Activated T-helper 1 cell treated with anti-CD3 and anti-CD28 coated beads, Interleukin-12 subunit alpha, Interleukin-12 subunit beta, Interleukin-2, Interleukin-4 antibody, amounts not matched to agents 30 ng/mL and 10 ng/mL and 1 ng/mL, durations not matched to agents 14 hours and 24 hours and 36 hours (primary cell): ENCODE measurements at regions not wholly inside any gene's neighbourhood (a gene's known extent, or its start where the extent isn't known, plus 50 kb on each side); places are given as distances from the start of the nearest gene placed in this dataset.
"Not testable (repeated sequence)": the region's sequence is repeated elsewhere in the genome, so short reads cannot be mapped to it uniquely, and the experiment has no call there.

ENCODE experiments used
- DNase-seq: peaks from one replicate; pipeline ENCODE4 v3.0.0; 2021; ENCODE audit warnings: low spot score
- H3K27ac Mint-ChIP-seq: one replicate; pipeline ENCODE4 v1.8.0; 2021; ENCODE audit warnings: mild to moderate bottlenecking, mixed read lengths
- H3K27me3 Mint-ChIP-seq: one replicate; pipeline ENCODE4 v1.8.0; 2022; ENCODE audit warnings: mild to moderate bottlenecking, moderate library complexity, mixed read lengths; ENCODE audit not compliant: insufficient read depth
- H3K36me3 Mint-ChIP-seq: one replicate; pipeline ENCODE4 v1.8.0; 2021; ENCODE audit warnings: low read depth, mixed read lengths
- H3K4me1 Mint-ChIP-seq: one replicate; pipeline ENCODE4 v1.8.0; 2021; ENCODE audit warnings: low read depth, mixed read lengths
- H3K4me3 Mint-ChIP-seq: one replicate; pipeline ENCODE4 v1.8.0; 2021; ENCODE audit warnings: mild to moderate bottlenecking, moderate library complexity, mixed read lengths
- H3K9me3 Mint-ChIP-seq: one replicate; pipeline ENCODE4 v1.8.0; 2021; ENCODE audit warnings: mixed read lengths
- intact Hi-C: fragments of 100-400 bp; cut with micrococcal nuclease; formaldehyde crosslinking; loops from one replicate; pipeline ENCODE4 v1.15.1; 2024

DNA sequence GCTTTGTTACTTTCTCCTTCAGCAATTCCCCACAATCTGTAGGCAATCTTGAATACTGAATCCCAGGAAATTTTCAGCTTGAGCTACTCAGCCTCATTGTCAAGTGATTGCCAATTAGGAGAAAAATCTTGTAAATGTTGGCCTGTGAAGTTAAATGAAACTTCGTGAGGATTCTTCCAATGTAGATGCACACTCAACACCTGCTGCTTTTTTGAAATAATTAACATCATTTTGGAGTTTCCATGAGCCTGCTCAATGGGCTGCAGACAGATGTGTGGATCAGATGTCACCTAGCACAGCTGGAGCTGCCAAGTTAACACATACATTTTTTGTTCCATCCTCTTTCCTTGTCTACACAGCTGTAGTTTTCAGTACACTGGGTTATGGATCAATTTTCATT lies 645.6 kb upstream of the LUZP2 start:
- H3K9me3 Mint-ChIP-seq = no peaks in the 10 kb centered on the region
- no peak overlapping the region for H3K27ac Mint-ChIP-seq

DNA sequence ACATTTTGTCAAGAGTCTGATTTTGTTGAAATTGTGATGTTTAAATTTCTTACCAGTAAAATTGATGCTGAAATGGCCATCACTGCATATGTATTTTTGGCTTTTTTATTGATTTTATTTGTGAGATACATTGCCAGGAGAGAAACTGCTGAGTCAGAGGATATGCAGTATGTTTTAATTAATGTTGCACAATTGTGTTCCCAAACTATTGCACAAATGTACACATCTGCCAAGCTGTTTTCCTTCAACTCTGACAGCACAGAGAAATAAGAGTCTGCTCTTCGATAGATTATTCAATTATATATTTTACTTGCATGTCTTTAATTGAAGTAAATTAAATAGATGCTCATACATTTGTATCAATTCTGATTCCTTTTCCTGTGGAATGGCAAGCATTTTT lies 640.2 kb upstream of the LUZP2 start:
- Mint-ChIP-seq H3K4me1 (no peaks in the 10 kb centered on the region), H3K9me3 (no peaks in the 10 kb centered on the region), H3K36me3 (no peaks in the 10 kb centered on the region), H3K4me3 (no peak overlapping the region), H3K27ac (no peak overlapping the region), H3K27me3 (no peaks in the 10 kb centered on the region)
- no peak for DNase-seq
- intact Hi-C loops = no loop called here

More for the DNA sequence above, 645.6 kb upstream of the LUZP2 start:
- H3K4me3 Mint-ChIP-seq = no peak overlapping the region
- no peaks in the 10 kb centered on the region for H3K4me1 Mint-ChIP-seq
- no peaks in the 10 kb centered on the region for H3K27me3 Mint-ChIP-seq
- intact Hi-C loops = no loop called here
- no peak for DNase-seq
- no peaks in the 10 kb centered on the region for H3K36me3 Mint-ChIP-seq

DNA sequence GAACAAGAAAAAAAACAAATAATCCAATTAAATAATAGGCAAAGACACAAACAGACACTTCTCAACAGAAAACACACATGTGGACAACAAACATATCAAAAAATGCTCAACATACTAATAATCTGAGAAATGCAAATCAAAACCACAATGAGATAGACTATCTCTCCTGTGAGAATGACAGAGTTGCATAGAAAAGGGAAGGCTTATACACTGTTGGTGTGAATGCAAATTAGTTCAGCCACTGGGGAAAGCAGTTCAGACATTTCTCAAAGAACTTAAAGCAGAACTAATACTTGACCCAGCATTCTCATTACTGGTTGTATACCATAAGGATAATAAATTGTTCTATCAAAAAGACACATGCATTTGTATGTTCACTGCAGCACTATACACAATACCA lies 637.8 kb upstream of the LUZP2 start:
- no peak for DNase-seq
- Mint-ChIP-seq H3K9me3 (no peaks in the 10 kb centered on the region), H3K4me1 (no peaks in the 10 kb centered on the region), H3K4me3 (no peak overlapping the region), H3K27ac (no peak overlapping the region), H3K36me3 (no peaks in the 10 kb centered on the region), H3K27me3 (no peaks in the 10 kb centered on the region)
- intact Hi-C loops = no loop called here

DNA sequence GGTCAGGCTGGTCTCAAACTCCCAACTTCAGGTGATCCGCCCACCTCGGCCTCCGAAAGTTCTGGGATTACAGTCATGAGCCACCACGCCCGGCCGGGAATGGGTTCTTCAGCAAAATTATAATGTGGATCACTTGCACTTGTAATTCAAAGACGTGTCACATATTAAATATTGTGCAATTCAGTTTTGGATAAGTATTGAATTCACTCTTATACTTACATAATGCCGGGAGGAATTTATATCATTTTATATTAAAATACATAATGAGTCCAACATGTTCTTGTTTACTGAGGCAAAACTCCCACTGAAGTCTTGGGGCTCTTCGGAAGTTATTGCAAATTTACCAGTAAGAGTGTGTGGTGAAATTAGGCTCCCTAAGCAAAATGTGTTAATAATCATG lies 635.2 kb upstream of the LUZP2 start:
- intact Hi-C loops = no loop called here
- Mint-ChIP-seq H3K4me3 (no peak overlapping the region), H3K4me1 (no peaks in the 10 kb centered on the region), H3K9me3 (no peaks in the 10 kb centered on the region), H3K27me3 (no peaks in the 10 kb centered on the region), H3K36me3 (no peaks in the 10 kb centered on the region), H3K27ac (no peak overlapping the region)
- DNase-seq = no peak

DNA sequence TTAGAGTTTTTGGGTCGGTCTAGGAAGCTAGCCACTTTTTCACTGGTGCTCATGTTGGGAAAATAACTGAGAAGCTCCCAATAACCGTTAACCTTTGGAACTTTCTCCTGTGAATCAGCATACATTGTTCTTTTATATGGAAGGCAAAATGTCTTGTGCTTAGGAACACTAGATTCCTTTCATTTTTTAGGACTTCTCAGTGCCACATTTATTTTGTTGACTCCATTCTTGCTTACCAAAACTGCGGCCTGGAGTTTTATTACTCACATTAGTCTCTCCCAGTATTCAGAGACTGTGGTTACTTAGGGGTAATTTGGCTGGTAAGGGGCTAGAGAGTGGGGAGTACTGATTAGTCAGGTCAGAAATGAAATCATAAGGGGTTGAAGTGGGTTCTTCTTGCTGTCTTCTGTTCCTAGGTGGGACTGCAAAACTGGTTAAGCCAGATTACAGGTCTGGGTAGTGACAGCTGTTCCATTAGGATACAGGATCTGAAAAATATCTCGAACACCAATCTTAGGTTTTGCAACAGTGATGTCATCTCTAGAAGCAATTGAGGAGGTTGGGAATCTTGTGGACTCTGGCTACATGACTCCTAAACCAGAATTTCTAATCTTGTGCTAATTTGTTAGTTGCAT lies 631.4 kb upstream of the LUZP2 start:
- no peaks in the 10 kb centered on the region for H3K9me3 Mint-ChIP-seq

DNA sequence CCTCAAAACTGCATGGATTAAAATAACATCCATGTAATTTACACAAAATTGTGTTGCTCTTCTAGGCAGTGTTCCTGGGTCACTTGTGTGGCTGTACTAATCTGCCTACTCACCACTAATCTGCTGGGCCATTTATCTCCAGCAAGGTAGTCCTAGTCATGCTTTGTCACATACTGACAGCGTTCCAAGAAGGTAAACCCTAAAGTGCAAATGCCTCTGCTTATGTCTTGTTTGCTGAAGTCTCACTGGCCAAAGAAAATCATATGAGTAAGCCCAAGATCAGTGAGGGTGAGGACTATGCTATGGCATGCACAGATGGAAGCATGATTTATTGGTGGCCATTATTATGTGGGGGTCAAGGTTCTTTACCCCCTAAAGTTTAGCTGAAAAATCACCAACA lies 630.2 kb upstream of the LUZP2 start:
- Mint-ChIP-seq H3K36me3 (no peaks in the 10 kb centered on the region), H3K27me3 (no peaks in the 10 kb centered on the region), H3K27ac (no peak overlapping the region), H3K4me3 (no peak overlapping the region), H3K9me3 (peaks cover 5% of the 10 kb centered on the region), H3K4me1 (no peaks in the 10 kb centered on the region)
- DNase-seq = no peak
- intact Hi-C loops = no loop called here

More for the DNA sequence above, 631.4 kb upstream of the LUZP2 start:
- Mint-ChIP-seq H3K4me3 (no peak overlapping the region), H3K4me1 (no peaks in the 10 kb centered on the region), H3K27me3 (no peaks in the 10 kb centered on the region), H3K27ac (no peak overlapping the region), H3K36me3 (no peaks in the 10 kb centered on the region)
- intact Hi-C loops = no loop called here
- DNase-seq = no peak

- no peaks in the 10 kb centered on the region for H3K36me3 Mint-ChIP-seq
- no peak for DNase-seq
- no peak overlapping the region for H3K4me3 Mint-ChIP-seq
- intact Hi-C loops = no loop called here
- H3K27me3 Mint-ChIP-seq = no peaks in the 10 kb centered on the region
- H3K4me1 Mint-ChIP-seq = no peaks in the 10 kb centered on the region
- H3K9me3 Mint-ChIP-seq = peaks cover 5% of the 10 kb centered on the region
- no peak overlapping the region for H3K27ac Mint-ChIP-seq
Measured at GRCh38 chr11:23869671-23870070, 627.2 kb upstream of the LUZP2 start.

DNA sequence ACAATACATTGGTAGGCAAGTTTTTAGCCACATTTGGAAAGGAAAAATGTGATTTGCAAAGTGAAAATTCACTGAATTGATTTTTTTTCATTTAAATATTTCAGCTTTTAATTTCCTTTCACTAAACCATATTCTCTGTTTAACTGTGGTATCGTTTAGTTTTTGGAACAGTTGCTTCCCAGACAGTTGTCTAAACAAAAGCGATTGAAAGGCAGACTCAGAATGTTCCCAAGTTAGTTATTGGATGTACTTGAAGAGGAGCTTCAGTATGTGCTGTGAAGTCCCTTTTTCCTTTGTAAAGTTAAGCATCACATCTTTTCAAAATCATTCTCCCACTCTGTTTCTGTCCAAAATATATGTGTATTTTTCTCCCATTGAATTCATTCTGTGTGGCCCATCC lies 623.4 kb upstream of the LUZP2 start:
- H3K27ac Mint-ChIP-seq = no peak overlapping the region
- no peaks in the 10 kb centered on the region for H3K27me3 Mint-ChIP-seq
- no peaks in the 10 kb centered on the region for H3K36me3 Mint-ChIP-seq
- no peaks in the 10 kb centered on the region for H3K4me1 Mint-ChIP-seq
- no peak for DNase-seq
- peaks cover 8% of the 10 kb centered on the region for H3K9me3 Mint-ChIP-seq
- intact Hi-C loops = no loop called here
- H3K4me3 Mint-ChIP-seq = no peak overlapping the region

GRCh38 chr11:23875176-23875850 lies 621.5 kb upstream of the LUZP2 start:
- H3K36me3 Mint-ChIP-seq = no peaks in the 10 kb centered on the region
- H3K27me3 Mint-ChIP-seq = no peaks in the 10 kb centered on the region
- no peak overlapping the region for H3K4me3 Mint-ChIP-seq
- no peak for DNase-seq
- H3K27ac Mint-ChIP-seq = no peak overlapping the region
- intact Hi-C loops = no loop called here
- H3K4me1 Mint-ChIP-seq = no peaks in the 10 kb centered on the region
- H3K9me3 Mint-ChIP-seq = peaks cover 8% of the 10 kb centered on the region

GRCh38 chr11:23883426-23884048 lies 613.3 kb upstream of the LUZP2 start:
- H3K9me3 Mint-ChIP-seq, H3K27ac Mint-ChIP-seq, H3K27me3 Mint-ChIP-seq, H3K36me3 Mint-ChIP-seq, intact Hi-C loops, DNase-seq, H3K4me1 Mint-ChIP-seq, H3K4me3 Mint-ChIP-seq: not testable (repeated sequence)

GRCh38 chr11:23884341-23884740 lies 612.5 kb upstream of the LUZP2 start:
- intact Hi-C loops = no loop called here
- DNase-seq = no peak

DNA sequence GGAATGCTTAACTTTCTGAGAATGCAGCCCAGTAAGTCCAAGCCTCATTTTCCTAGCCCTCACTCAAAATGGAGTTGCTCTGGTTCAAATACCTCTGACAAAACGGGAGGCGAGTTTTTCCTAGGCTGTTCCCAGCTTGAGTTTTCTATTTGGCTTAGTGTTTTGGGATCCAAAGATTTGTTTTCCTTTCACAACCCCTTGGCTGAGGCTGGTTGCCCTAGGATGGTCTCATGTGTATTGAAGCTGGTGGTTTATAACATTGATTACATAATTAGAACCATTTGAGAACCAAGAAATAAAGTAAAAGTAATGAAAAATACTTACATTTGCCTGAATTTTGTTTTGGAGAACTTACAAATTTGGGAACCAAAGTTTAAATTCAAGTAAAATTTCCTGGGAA lies 611.1 kb upstream of the LUZP2 start:
- no peaks in the 10 kb centered on the region for H3K36me3 Mint-ChIP-seq
- intact Hi-C loops = no loop called here
- no peaks in the 10 kb centered on the region for H3K4me1 Mint-ChIP-seq
- H3K4me3 Mint-ChIP-seq = no peak overlapping the region
- peaks cover 5% of the 10 kb centered on the region for H3K9me3 Mint-ChIP-seq
- H3K27me3 Mint-ChIP-seq = no peaks in the 10 kb centered on the region
- H3K27ac Mint-ChIP-seq = no peak overlapping the region
- DNase-seq = no peak

More at GRCh38 chr11:23884341-23884740, 612.5 kb upstream of the LUZP2 start:
- no peak overlapping the region for H3K27ac Mint-ChIP-seq
- H3K4me3 Mint-ChIP-seq = no peak overlapping the region
- peaks cover 5% of the 10 kb centered on the region for H3K9me3 Mint-ChIP-seq
- no peaks in the 10 kb centered on the region for H3K36me3 Mint-ChIP-seq
- no peaks in the 10 kb centered on the region for H3K4me1 Mint-ChIP-seq
- no peaks in the 10 kb centered on the region for H3K27me3 Mint-ChIP-seq

- H3K36me3 Mint-ChIP-seq, intact Hi-C loops, H3K4me3 Mint-ChIP-seq: not testable (repeated sequence)
Measured at GRCh38 chr11:23887122-23887521, 609.7 kb upstream of the LUZP2 start.

More at GRCh38 chr11:23887122-23887521, 609.7 kb upstream of the LUZP2 start:
- not testable (repeated sequence) for H3K27ac Mint-ChIP-seq, H3K27me3 Mint-ChIP-seq, H3K9me3 Mint-ChIP-seq, H3K4me1 Mint-ChIP-seq, DNase-seq
